Endothelial cell of umbilical vein (primary cell): ENCODE measurements at regions not wholly inside any gene's neighbourhood (a gene's known extent, or its start where the extent isn't known, plus 50 kb on each side); places are given as distances from the start of the nearest gene placed in this dataset.

Experiments
- BruUV-seq: library from RNA; stranded (reverse); fragments of 400-500 nt; replicated peaks from 2 replicates; lab custom pipeline; 2021; lab: Mats Ljungman, UMichigan
- CTCF ChIA-PET: fragments of 300-600, 350-600 bp; sonication (Branson Sonifier 250); formaldehyde crosslinking; loops from one replicate; lab custom pipeline; 2021; ENCODE audit warnings: antibody characterized with exemption, inconsistent platforms; lab: Charles Lee
- POLR2A ChIA-PET: fragments of 300-600, 350-600 bp; sonication (Branson Sonifier 250); formaldehyde crosslinking; loops from one replicate; lab custom pipeline; 2021; ENCODE audit warnings: antibody characterized with exemption, inconsistent platforms; lab: Charles Lee
- DNase-seq: peaks from one replicate; pipeline ENCODE4 v3.0.0-alpha.2; 2011; ENCODE audit warnings: low read depth, low spot score
- FAIRE-seq: peaks from 2 replicates; lab custom pipeline; 2011; peaks lifted over from hg19 to GRCh38; lab: Jason Lieb, UNC
- H2AFZ ChIP-seq: 2 replicates; pipeline ENCODE4 v1.6.0; 2012; ENCODE audit warnings: low read depth, low read length, control low read depth, inconsistent platforms
- H3K27ac ChIP-seq: 2 replicates; pipeline ENCODE4 v1.5.1; 2011; ENCODE audit warnings: low read depth, mild to moderate bottlenecking, control low read depth, low read length, moderate library complexity; ENCODE audit not compliant: insufficient read depth
- H3K27me3 ChIP-seq, 2 experiments: 2 replicates each; pipeline versions ENCODE4 v1.6.0 to v1.6.1; 2011; ENCODE audit warnings: low read length in 2 of 2, mixed read lengths in 1 of 2; ENCODE audit not compliant: control insufficient read depth in 2 of 2, insufficient read depth in 2 of 2
- H3K36me3 ChIP-seq, 2 experiments: 2 replicates in 1 of 2; 3 replicates in 1 of 2; pipeline ENCODE4 v1.5.1; 2011; ENCODE audit warnings: low read length in 2 of 2, mild to moderate bottlenecking in 1 of 2, moderate library complexity in 1 of 2; ENCODE audit not compliant: control insufficient read depth in 2 of 2, insufficient read depth in 2 of 2; ENCODE audit errors: extremely low read depth in 1 of 2
- H3K4me1 ChIP-seq: 3 replicates; pipeline ENCODE4 v1.5.1; 2011; ENCODE audit warnings: mild to moderate bottlenecking, low read length; ENCODE audit not compliant: control insufficient read depth, insufficient read depth; ENCODE audit errors: extremely low read depth
- H3K4me2 ChIP-seq: 2 replicates; pipeline ENCODE4 v1.6.1; 2011; ENCODE audit warnings: low read length, control low read depth, mixed read lengths; ENCODE audit not compliant: insufficient read depth
- H3K4me3 ChIP-seq, 3 experiments: fragments of 200-600 bp in 1 of 3; sonication (generic), shearing (Covaris generic) in 1 of 3; replicated peaks in 1 of 3; 2 replicates each; pipeline ENCODE4 v1.5.1; 2011 to 2016; ENCODE audit warnings: control low read depth in 3 of 3, low read length in 3 of 3, mild to moderate bottlenecking in 2 of 3, inconsistent platforms in 1 of 3, low read depth in 1 of 3, moderate library complexity in 1 of 3; ENCODE audit not compliant: insufficient read depth in 1 of 3
- H3K79me2 ChIP-seq: 2 replicates; pipeline ENCODE4 v1.6.0; 2012; ENCODE audit warnings: low read length, inconsistent platforms; ENCODE audit not compliant: control insufficient read depth, insufficient read depth
- H3K9ac ChIP-seq: replicated peaks from 2 replicates; pipeline ENCODE3; 2011; ENCODE audit warnings: low read length, control low read depth; ENCODE audit not compliant: insufficient read depth; ENCODE audit errors: extremely low read depth
- H3K9me1 ChIP-seq: replicated peaks from 3 replicates; pipeline ENCODE4 v1.6.0; 2011; ENCODE audit warnings: mild to moderate bottlenecking, low read length; ENCODE audit not compliant: control insufficient read depth, insufficient read depth; ENCODE audit errors: extremely low read depth
- H3K9me3 ChIP-seq: replicated peaks from 2 replicates; pipeline ENCODE4 v1.5.1; 2012; ENCODE audit warnings: low read length, inconsistent platforms; ENCODE audit not compliant: control insufficient read depth, insufficient read depth
- H4K20me1 ChIP-seq: replicated peaks from 2 replicates; pipeline ENCODE3; 2011; ENCODE audit warnings: mild to moderate bottlenecking, low read length; ENCODE audit not compliant: control insufficient read depth, insufficient read depth; ENCODE audit errors: extremely low read depth
- CTCF ChIP-seq, 2 donors: IDR thresholded peaks; 1 replicate in 1 of 2; 2 replicates in 1 of 2; pipeline ENCODE4 v1.5.1; 2011; ENCODE audit warnings: low read length in 2 of 2, mild to moderate bottlenecking in 2 of 2, moderate library complexity in 2 of 2, control low read depth in 1 of 2, inconsistent platforms in 1 of 2, low read depth in 1 of 2; ENCODE audit not compliant: insufficient read depth in 1 of 2; ENCODE audit errors: extremely low read depth in 1 of 2
- EZH2 ChIP-seq: IDR thresholded peaks from 2 replicates; pipeline ENCODE4 v1.6.1; 2012; ENCODE audit warnings: borderline replicate concordance, low read depth, mild to moderate bottlenecking, moderate library complexity, low read length, inconsistent platforms; ENCODE audit not compliant: severe bottlenecking
- FOS ChIP-seq: IDR thresholded peaks from 2 replicates; pipeline ENCODE4 v1.6.1; 2011; ENCODE audit warnings: mild to moderate bottlenecking, low read length, moderate library complexity, borderline replicate concordance; ENCODE audit not compliant: insufficient read depth
- GATA2 ChIP-seq: IDR thresholded peaks from 2 replicates; pipeline ENCODE4 v1.7.0; 2011; ENCODE audit warnings: low read depth, mild to moderate bottlenecking, moderate library complexity, mixed read lengths, low read length; ENCODE audit not compliant: insufficient read length, insufficient read depth
- JUN ChIP-seq: IDR thresholded peaks from 2 replicates; pipeline ENCODE4 v1.6.1; 2011; ENCODE audit warnings: borderline replicate concordance, low read depth; ENCODE audit not compliant: insufficient read length, insufficient read depth
- MYC ChIP-seq: IDR thresholded peaks from one replicate; pipeline ENCODE4 v1.6.1; 2011; ENCODE audit warnings: mild to moderate bottlenecking, low read depth, low read length
- POLR2A ChIP-seq: IDR thresholded peaks from 2 replicates; pipeline ENCODE4 v1.6.1; 2012; ENCODE audit warnings: low read depth, mild to moderate bottlenecking, control low read depth, low read length
- POLR2AphosphoS5 ChIP-seq: IDR thresholded peaks from 2 replicates; pipeline ENCODE4 v1.6.1; 2012; ENCODE audit warnings: low read depth, mild to moderate bottlenecking, control low read depth, low read length, moderate library complexity; ENCODE audit not compliant: insufficient read depth
- dilution Hi-C: fragments of 300-500 bp; cut with MboI; formaldehyde crosslinking; loops from one replicate; pipeline ENCODE4 v1.15.0; 2019; ENCODE audit warnings: low sequenced_read_pairs; ENCODE audit not compliant: extremely low pct_ligation_motif_present
- intact Hi-C: fragments of 100-400 bp; cut with micrococcal nuclease; formaldehyde crosslinking; loops from one replicate; pipeline ENCODE4 v1.10.0; 2022
- TF ChIP-seq, protein P1 (sequence below): IDR thresholded peaks from 2 replicates; pipeline ENCODE4 v1.6.1; 2011; ENCODE audit not compliant: insufficient read depth, insufficient read length

DNA sequence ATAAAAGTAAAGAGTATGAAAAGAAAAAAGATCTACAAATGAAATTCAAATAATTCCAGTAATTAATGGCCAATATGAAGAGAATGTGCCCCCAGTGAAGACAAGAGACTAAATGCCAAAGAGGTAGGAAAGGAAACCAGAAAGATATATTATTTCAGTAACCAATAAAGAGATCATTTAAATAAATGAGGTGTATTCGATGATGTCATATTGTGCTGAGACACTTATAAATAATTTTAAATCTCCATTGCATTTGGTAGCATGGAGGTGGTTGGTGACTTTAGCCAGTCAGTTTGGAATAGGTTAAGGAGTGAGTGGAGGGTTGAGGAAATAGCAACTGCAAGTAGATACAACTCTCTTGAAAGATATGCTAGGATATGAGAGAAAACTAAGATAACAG is 417.7 kb upstream of the PTGER4 start:
- Histone ChIP-seq H3K4me2 (no peak overlapping the region), H3K36me3 (no peaks in the 10 kb centered on the region), H3K4me3 (no peak overlapping the region), H4K20me1 (no peaks in the 10 kb centered on the region), H3K4me1 (peaks cover 8% of the 10 kb centered on the region), H3K79me2 (no peaks in the 10 kb centered on the region), H3K9me3 (no peaks in the 10 kb centered on the region), H2AFZ (no peak overlapping the region), H3K9ac (no peak overlapping the region), H3K27ac (no peak overlapping the region), H3K9me1 (no peaks in the 10 kb centered on the region), H3K27me3 (no peaks in the 10 kb centered on the region)
- TF ChIP-seq MYC (no peak), EZH2 (no peak), JUN (no peak), CTCF (IDR thresholded peaks at IDR 0.05; ENCODE audit: extremely low read depth in 1 of 2, insufficient read depth in 1 of 2, low read depth in 1 of 2, low read length in 2 of 2) (no peak), GATA2 (no peak), POLR2A (no peak), FOS (no peak), POLR2AphosphoS5 (no peak)
- TF ChIP-seq, protein P1, sequence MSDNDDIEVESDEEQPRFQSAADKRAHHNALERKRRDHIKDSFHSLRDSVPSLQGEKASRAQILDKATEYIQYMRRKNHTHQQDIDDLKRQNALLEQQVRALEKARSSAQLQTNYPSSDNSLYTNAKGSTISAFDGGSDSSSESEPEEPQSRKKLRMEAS, result no peak
- ChIA-PET CTCF (no interaction called here), POLR2A (no interaction called here)
- no peak for FAIRE-seq
- DNase-seq, result no peak
- intact Hi-C loops (no loop called here), dilution Hi-C loops (no loop called here)
- BruUV-seq, result no TSS peak
